Urothelium cell line (cell line): ENCODE measurements at regions not wholly inside any gene's neighbourhood (a gene's known extent, or its start where the extent isn't known, plus 50 kb on each side); places are given as distances from the start of the nearest gene placed in this dataset.
A peak's percentile ranks its signal among the peaks of the same experiment; 100 is the strongest.
"Not testable (repeated sequence)": the region's sequence is repeated elsewhere in the genome, so short reads cannot be mapped to it uniquely, and the experiment has no call there.

ENCODE experiments used
- DNase-seq: peaks from one replicate; pipeline ENCODE4 v3.0.0; 2011; ENCODE audit warnings: low spot score, mixed read lengths
- FAIRE-seq: peaks from 2 replicates; lab custom pipeline; 2011; peaks lifted over from hg19 to GRCh38; lab: Jason Lieb, UNC

DNA sequence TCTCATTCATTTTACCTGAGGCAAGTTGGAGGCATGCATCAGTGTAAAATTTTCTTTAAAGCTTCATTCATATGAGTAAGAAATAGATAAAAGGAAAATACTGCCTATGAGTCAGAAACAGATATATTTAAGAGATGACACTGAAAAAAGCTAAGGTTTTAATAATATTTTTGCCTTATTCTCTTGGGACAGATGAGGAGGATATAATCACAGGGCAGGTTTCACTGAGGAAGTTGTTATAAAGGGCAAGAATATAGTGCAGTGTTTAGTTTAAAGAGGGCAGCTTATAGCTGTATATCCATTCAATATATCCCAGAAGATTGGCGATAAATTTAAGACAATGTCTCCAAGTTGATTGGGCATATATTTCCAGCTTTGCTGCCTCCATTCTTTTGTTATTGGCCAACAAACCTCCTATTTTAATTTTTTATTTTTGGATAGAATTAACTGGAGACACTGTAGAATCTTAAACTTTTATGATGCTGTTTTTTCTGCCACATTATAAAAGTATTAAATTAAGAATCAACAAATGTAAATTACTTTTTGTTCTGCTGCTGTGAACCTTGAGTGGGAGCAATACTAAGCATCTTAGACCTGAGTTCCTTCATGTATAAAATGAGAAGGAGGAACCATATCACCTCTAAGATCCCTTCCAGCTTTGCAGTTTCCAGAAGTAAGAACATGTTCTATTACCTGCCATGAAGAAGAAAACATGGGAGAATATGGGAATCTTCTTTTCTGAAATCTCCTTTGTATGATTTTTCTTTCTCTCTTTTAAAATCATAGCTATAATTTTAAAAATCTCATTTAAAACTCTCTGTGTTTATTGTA, 171.6 kb downstream of the S1PR1 start:
- FAIRE-seq = no peak
- no peak for DNase-seq

DNA sequence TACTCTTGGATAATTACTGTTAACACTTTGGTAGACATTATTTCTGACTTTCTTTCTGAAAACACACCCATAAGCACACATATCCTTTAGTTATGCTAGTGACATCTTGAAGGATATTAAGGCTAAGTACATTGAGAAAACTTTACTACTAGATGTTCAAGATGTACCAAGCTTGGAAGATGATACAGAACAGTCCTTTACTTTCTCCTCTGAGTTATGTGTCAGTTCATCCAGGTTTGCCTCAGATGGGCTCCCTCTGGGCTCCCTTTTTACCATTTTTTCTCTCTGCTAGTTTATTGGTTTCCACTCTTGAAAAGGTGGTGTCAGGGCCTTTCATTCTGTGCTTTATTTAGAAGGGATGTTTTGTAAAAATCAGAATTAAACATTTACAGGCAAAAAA, 172.3 kb downstream of the S1PR1 start:
- no peak for DNase-seq
- no peak for FAIRE-seq

- FAIRE-seq (no peak), DNase-seq (no peak)
Observed at GRCh38 chr1:101410048-101410878, 173.4 kb downstream of the S1PR1 start.

DNA sequence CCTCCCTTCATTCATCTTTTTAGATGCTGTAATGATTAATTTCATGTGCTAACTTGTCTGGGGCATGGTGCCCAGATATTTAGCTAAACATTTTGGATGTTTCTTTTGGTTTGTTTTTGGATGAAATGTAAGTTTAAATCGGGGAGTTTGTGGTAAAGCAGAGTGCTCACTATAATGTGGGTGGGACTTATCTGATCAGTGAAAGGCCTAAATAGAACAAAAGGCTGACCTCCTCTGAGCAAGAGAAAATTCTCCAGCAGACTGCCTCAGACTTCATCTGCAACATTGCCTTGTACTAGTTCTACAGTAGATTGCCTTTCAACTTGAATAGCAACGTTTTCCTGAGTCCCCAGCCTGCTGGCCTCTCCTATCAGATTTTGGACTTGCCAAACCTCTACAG, 183.6 kb downstream of the S1PR1 start:
- FAIRE-seq = no peak
- no peak for DNase-seq

- not testable (repeated sequence) for FAIRE-seq, DNase-seq
Observed at GRCh38 chr1:101428083-101428482, 191.3 kb downstream of the S1PR1 start.

GRCh38 chr1:101428562-101428961, 191.7 kb downstream of the S1PR1 start:
- DNase-seq (no peak), FAIRE-seq (no peak)

DNA sequence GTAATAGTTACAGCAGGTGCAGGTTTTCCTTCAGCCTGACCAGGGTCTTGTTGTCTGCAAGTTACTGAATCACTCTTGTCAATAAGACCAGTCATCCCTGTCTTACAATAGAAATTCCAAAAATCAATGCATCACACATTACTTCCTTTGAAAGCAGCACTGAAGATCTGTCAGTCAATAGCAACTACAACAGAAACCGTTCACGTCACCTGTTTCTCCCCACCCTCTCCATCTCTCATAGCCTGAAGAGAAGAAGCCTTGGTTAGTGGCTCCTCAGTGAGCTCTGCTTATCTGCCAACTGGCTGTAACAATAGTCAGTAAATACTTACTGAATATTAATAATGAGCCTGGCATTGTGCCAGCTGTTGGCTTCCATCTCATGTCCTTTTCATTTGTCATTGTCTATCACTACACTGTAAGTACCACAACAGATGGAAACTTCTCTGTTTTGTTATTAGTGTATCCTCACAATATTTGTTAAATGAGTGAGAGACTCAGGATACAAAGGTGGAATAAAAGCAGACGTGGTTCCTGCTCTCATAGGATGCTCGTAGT, 195.2 kb downstream of the S1PR1 start:
- FAIRE-seq (no peak), DNase-seq (no peak)

- DNase-seq (no peak), FAIRE-seq (no peak)
Observed at GRCh38 chr1:101435831-101436511, 199.2 kb downstream of the S1PR1 start.

- no peak for FAIRE-seq
Observed at GRCh38 chr1:101437800-101438199, 201.0 kb downstream of the S1PR1 start.

GRCh38 chr1:101438359-101438758, 201.5 kb downstream of the S1PR1 start:
- DNase-seq (peak; percentile 13), FAIRE-seq (no peak)

More at GRCh38 chr1:101437800-101438199, 201.0 kb downstream of the S1PR1 start:
- no peak for DNase-seq

DNA sequence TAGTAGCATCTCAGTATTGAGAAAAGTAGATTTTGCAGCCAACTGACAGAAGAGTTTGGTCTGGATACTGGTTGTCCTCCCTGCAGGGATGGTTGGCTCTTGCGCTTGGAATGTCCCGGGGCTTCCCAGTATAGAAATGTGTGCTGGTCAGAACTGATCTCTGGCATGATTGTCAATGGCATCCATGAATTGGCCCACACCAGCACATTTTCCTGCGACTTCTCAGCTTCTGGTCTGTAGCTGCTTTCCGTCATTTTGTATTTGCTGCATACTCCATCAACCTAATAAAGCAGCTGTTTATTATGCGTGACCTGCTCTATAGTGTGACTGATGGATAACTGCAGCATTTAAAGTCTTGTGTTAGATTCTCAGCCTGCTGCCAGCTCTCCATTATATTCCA, 203.7 kb downstream of the S1PR1 start:
- no peak for FAIRE-seq
- DNase-seq = no peak

GRCh38 chr1:101444381-101444780, 207.6 kb downstream of the S1PR1 start:
- DNase-seq (no peak), FAIRE-seq (no peak)

- FAIRE-seq = no peak
- no peak for DNase-seq
Observed at GRCh38 chr1:101444873-101445618, 208.2 kb downstream of the S1PR1 start.

DNA sequence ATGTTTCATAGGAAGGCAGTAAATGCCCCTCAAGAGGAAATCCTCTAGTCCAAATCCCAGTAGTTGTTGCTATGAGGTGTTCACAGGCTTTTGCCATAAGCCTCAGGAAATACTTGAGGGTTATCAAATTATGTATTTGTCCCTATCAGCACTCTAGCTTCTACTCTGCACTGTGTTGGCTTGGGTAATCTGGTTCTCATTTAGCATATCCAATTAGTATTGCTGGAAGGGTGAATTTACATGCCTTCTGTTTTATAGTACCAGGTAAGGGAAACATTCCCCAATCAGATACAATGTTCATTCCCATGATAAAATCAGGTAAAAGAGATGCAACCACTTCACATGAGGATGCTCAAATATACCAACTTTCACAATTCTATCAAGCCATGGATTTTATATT, 211.2 kb downstream of the S1PR1 start:
- FAIRE-seq (no peak), DNase-seq (no peak)

DNA sequence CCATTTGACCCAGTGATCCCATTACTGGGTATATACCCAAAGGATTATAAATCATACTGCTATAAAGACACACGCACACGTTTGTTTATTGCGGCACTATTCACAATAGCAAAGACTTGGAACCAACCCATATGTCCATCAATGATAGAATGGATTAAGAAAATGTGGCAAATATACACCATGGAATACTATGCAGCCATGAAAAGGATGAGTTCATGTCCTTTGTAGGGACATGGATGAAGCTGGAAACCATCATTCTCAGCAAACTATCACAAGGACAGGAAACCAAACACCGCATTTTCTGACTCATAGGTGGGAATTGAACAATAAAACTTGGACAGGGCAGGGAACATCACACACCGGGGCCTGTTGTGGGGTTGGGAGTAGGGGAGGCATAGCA, 213.9 kb downstream of the S1PR1 start:
- not testable (repeated sequence) for DNase-seq, FAIRE-seq

DNA sequence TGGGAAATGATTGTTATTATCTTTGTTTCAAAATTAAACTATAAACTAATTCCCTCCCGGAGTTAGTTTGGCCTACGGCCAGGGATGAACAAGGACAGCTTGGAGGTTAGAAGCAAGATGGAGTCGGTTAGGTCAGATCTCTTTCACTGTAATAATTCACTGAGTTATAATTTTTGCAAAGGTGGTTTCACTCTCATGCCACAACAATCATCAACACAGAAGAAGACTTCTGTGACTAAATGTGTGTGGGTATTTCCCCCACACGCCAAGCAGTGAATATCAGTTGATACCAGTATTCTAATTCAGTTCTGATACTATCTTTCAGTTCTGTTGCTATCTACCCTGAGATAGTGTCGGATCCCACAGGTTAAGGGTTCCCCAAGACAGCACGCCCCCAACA, 215.1 kb downstream of the S1PR1 start:
- DNase-seq = no peak
- FAIRE-seq = no peak

GRCh38 chr1:101452825-101453224, 216.0 kb downstream of the S1PR1 start:
- peak; percentile 13 for DNase-seq
- FAIRE-seq = no peak

- DNase-seq (no peak), FAIRE-seq (no peak)
Observed at GRCh38 chr1:101453844-101454243, 217.0 kb downstream of the S1PR1 start.

- FAIRE-seq = no peak
- no peak for DNase-seq
Observed at GRCh38 chr1:101455166-101455565, 218.3 kb downstream of the S1PR1 start.

- no peak for DNase-seq
- FAIRE-seq = no peak
Observed at GRCh38 chr1:101460739-101461138, 223.9 kb downstream of the S1PR1 start.
